ENCODE measurements at regions not wholly inside any gene's neighbourhood (a gene's known extent, or its start where the extent isn't known, plus 50 kb on each side); places are given as distances from the start of the nearest gene placed in this dataset.

- no peak for DNase-seq (ENCODE audit: low spot score)
Measured at GRCh38 chr12:94712815-94713515, 62.6 kb upstream of the TMCC3 start.

DNA sequence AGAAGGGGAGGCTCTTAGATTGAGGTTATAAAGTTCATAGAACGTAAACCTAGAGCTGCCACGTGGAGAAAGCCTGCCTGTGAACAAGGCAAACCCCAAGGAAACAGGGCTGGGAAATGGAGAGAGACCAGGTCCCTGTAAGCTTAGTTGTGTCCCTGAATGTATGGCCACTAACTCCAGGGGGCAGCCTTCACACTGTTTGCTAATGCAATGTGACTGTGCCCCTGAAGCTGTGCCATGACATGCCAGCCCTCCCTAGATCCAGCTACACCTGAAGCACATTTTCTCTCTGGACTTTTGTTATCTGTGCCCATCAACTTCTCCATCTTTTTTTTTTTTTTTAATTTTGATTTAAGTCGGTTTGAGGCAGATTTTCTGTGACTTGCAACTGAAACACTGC lies 60.6 kb upstream of the TMCC3 start:
- DNase-seq (ENCODE audit: low spot score): peak; percentile 32

DNA sequence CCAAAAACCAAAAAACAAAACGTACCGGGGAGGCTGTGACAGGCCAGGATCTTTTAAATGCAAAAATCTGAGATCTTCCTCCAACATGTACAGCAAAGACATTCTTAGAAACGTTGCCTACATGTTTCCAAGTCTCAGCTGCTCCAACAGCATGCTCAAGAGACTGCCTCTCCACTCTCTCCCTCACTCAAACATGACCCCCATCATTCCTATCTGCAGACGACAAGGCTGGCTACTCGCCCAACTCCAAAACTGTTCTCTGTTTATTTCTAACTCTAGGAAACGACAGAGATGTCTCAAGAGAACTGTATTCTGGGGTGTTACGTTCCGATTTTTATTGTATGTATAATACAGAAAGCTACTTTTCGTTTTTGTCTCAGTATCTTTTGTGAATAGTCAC lies 57.5 kb upstream of the TMCC3 start:
- DNase-seq (ENCODE audit: low spot score): no peak

DNA sequence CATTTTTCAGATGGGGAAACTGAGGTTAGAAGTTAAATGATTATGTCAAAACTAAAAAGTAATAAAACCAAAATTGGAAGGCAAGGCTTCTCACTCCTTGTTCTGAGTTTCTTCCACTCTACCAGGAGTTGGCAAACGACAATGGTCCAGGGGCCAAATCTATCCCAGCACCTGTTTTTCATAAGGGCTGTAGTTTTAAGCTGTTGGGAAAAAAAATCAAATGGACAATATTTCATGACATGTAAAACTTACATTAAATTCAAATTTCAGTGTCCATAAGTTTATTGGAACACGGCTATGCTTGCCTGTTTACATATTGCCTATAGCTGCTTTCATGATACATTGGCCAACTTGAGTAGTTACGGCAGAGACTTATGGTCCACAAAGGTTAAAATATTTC lies 56.7 kb upstream of the TMCC3 start:
- DNase-seq (ENCODE audit: low spot score): no peak

DNA sequence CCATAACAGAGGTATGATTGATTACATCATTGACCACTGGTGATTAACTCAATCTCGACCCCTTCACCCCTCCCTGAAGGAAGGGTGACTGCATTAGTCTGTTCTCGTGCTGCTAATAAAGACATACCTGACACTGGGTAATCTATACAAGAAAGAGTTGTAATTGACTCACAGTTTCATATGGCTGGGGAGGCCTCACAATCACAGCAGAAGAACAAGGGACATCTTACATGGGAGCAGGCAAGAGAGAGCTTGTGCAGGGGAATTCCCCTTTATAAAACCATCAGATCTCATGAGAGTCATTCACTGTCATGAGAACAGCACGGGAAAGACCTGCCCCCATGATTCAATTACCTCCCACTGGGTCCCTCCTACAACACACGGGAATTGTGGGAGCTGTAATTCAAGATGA lies 55.9 kb upstream of the TMCC3 start:
- DNase-seq (ENCODE audit: low spot score): peak; percentile 41

DNA sequence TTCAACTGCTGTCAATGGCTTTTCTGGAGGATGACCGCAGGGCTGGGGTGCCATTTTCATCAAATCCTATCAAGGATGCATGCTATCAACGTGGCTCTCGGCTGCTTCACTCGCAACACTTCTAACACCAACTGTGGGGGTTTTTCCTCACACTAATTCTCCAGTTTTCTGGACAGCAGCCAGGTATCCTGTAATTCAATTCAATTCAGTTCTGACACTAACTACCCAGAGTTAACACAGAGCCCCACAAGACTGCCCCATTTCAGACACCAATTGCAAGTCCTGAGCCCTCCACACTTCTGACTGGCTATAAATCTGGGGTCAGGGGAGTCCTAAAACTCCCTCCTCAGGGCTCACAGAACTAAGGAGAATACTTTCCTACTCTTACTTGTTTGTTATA lies 55.3 kb upstream of the TMCC3 start:
- DNase-seq (ENCODE audit: low spot score): no peak

GRCh38 chr12:94704452-94705306 lies 54.3 kb upstream of the TMCC3 start:
- peak; percentile 33 for DNase-seq (ENCODE audit: low spot score)

DNA sequence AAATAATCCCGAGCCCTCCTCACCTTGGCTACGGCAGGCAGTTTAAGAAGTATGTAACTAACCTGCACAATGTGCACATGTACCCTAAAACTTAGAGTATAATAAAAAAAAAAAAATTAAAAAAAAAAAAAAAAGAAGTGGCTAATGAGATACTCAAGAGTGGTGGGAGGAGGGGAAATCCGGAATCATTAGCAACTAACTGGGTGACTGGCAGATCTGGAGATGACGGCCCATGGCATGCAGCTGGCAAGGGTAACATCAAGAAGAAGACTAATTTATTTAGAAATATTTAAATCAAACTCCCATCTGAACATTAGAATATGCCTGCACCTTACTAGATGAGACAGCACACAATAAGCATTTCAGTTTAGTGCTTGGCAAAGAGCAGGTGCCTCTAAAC lies 52.3 kb upstream of the TMCC3 start:
- DNase-seq (ENCODE audit: low spot score): no peak

DNA sequence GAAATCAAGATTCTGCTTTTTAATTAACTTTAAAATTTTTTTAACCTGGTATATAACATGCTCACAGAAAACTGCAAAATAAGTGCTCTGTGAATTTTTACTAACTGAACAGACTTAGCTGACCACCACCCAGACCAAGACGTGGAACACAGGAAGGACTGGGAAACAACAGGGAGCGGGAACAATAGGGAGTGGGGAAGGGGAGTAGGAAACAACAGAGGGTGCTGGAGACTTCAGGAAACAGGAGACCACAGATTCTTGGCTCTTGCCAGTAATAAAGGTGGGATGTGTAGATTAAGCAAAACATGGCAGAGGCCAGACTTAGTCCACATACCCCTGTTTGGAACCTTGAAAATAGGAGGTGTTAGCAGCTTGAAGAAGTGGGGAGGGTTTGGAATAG lies 51.4 kb upstream of the TMCC3 start:
- DNase-seq (ENCODE audit: low spot score): no peak

- no peak for DNase-seq (ENCODE audit: low spot score)
Measured at GRCh38 chr12:94700662-94701061, 50.3 kb upstream of the TMCC3 start.

All from kidney tubule cell (primary cell).